ENCODE measurements at regions not wholly inside any gene's neighbourhood (a gene's known extent, or its start where the extent isn't known, plus 50 kb on each side); places are given as distances from the start of the nearest gene placed in this dataset.
"Not testable (repeated sequence)": the region's sequence is repeated elsewhere in the genome, so short reads cannot be mapped to it uniquely, and the experiment has no call there.

- Histone ChIP-seq H3K36me3 (ENCODE audit: control insufficient read depth, insufficient read depth, low read length) (no peaks in the 10 kb centered on the region), H3K4me1 (ENCODE audit: control insufficient read depth, insufficient read depth, low read length) (peaks cover 14% of the 10 kb centered on the region), H3K27me3 (ENCODE audit: control insufficient read depth, insufficient read depth, low read length) (no peaks in the 10 kb centered on the region), H3K4me3 (ENCODE audit: low read length) (no peak overlapping the region), H3K27ac (ENCODE audit: low read length) (no peak overlapping the region), H3K9me3 (replicated peaks; ENCODE audit: control insufficient read depth, low read depth, low read length) (no peaks in the 10 kb centered on the region)
- WGBS (ENCODE audit: insufficient coverage), result 72% methylated on average over 4 of the region's 10 CpGs
- peak; percentile 37 for DNase-seq
These were observed 171.1 kb upstream of the CXCL13 start for GRCh38 chr4:77434299-77435092.

DNA sequence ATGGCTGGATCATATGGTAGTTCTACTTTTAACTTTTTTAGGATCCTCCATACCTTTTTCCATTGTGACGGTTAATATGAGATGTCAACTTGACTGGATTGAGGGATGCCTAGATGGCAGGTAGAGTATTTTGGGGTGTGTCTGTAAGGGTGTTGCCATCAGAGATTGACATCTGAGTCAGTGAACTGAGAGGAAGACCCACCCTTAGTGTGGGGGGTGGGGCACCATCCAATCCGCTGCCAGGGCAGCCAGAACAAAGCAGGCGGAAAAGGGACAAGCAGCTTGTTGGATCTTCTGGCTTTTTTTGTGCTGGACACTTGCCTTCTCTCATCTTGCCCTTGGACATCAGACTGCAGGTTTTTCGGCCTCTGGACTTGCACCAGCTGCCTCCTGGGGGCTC lies 168.5 kb upstream of the CXCL13 start:
- Histone ChIP-seq H3K9me3 (replicated peaks; ENCODE audit: control insufficient read depth, low read depth, low read length) (no peaks in the 10 kb centered on the region), H3K4me3 (ENCODE audit: low read length) (no peak overlapping the region), H3K27me3 (ENCODE audit: control insufficient read depth, insufficient read depth, low read length) (no peaks in the 10 kb centered on the region), H3K4me1 (ENCODE audit: control insufficient read depth, insufficient read depth, low read length) (peaks cover 12% of the 10 kb centered on the region), H3K36me3 (ENCODE audit: control insufficient read depth, insufficient read depth, low read length) (no peaks in the 10 kb centered on the region), H3K27ac (ENCODE audit: low read length) (no peak overlapping the region)
- DNase-seq, result no peak
- 88% methylated on average over 4 of the region's 4 CpGs for WGBS (ENCODE audit: insufficient coverage)

DNA sequence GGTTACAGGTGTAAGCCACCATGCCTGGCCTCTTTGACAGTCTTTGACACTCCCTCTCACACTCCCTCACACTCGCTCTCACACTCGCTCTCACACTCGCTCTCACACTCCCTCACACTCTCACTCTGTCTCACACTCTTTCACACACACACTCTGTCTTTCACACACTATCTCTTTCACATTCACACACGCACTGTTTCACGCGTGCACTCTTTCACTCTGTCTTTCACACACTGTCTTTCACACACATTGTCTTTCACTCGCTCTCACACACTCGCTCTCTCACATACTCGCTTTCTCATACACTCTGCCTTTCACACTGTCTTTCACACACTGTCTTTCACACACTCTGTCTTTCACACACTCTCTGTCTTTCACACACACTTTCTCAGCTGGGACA lies 167.1 kb upstream of the CXCL13 start:
- no peak for DNase-seq
- Histone ChIP-seq H3K9me3 (replicated peaks; ENCODE audit: control insufficient read depth, low read depth, low read length) (no peaks in the 10 kb centered on the region), H3K27me3 (ENCODE audit: control insufficient read depth, insufficient read depth, low read length) (no peaks in the 10 kb centered on the region), H3K27ac (ENCODE audit: low read length) (no peak overlapping the region), H3K4me3 (ENCODE audit: low read length) (no peak overlapping the region), H3K4me1 (ENCODE audit: control insufficient read depth, insufficient read depth, low read length) (peaks cover 6% of the 10 kb centered on the region), H3K36me3 (ENCODE audit: control insufficient read depth, insufficient read depth, low read length) (no peaks in the 10 kb centered on the region)
- WGBS (ENCODE audit: insufficient coverage), result 97% methylated on average over 9 of the region's 9 CpGs

GRCh38 chr4:77443941-77444340 lies 161.7 kb upstream of the CXCL13 start:
- Histone ChIP-seq H3K27ac (ENCODE audit: low read length) (no peak overlapping the region), H3K27me3 (ENCODE audit: control insufficient read depth, insufficient read depth, low read length) (no peaks in the 10 kb centered on the region), H3K9me3 (replicated peaks; ENCODE audit: control insufficient read depth, low read depth, low read length) (no peaks in the 10 kb centered on the region), H3K36me3 (ENCODE audit: control insufficient read depth, insufficient read depth, low read length) (no peaks in the 10 kb centered on the region), H3K4me3 (ENCODE audit: low read length) (no peak overlapping the region), H3K4me1 (ENCODE audit: control insufficient read depth, insufficient read depth, low read length) (peaks cover 6% of the 10 kb centered on the region)
- WGBS (ENCODE audit: insufficient coverage), result no CpG with 5 or more reads among the region's 1 CpG
- peak; percentile 55 for DNase-seq

- no peak for DNase-seq
- Histone ChIP-seq H3K27me3 (ENCODE audit: control insufficient read depth, insufficient read depth, low read length) (no peaks in the 10 kb centered on the region), H3K4me1 (ENCODE audit: control insufficient read depth, insufficient read depth, low read length) (peaks cover 6% of the 10 kb centered on the region), H3K27ac (ENCODE audit: low read length) (no peak overlapping the region), H3K4me3 (ENCODE audit: low read length) (no peak overlapping the region), H3K9me3 (replicated peaks; ENCODE audit: control insufficient read depth, low read depth, low read length) (no peaks in the 10 kb centered on the region), H3K36me3 (ENCODE audit: control insufficient read depth, insufficient read depth, low read length) (no peaks in the 10 kb centered on the region)
These were observed 159.8 kb upstream of the CXCL13 start for GRCh38 chr4:77445823-77446222.

GRCh38 chr4:77446601-77447000 lies 159.0 kb upstream of the CXCL13 start:
- peak; percentile 48 for DNase-seq
- no peak overlapping the region for H3K4me3 ChIP-seq (ENCODE audit: low read length)
- WGBS (ENCODE audit: insufficient coverage), result 44% methylated on average over 1 of the region's 4 CpGs

DNA sequence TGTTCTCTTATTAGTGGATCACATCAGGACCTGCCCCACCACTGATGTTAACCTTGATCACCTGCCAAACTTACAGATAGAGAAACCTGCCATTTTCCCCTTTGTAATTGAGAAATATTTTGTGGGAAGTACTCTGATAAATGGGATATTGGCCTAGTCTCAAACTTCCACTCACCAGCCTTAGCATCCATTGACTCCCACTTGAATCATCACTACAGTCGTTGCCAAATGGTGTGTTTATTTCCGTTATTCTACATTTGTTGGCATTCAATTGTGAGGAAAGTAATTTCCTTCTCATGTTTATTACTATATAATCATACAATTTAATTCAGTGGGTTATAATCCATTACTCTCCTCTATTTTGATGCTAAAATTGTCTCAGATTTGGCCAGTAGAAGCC lies 156.4 kb upstream of the CXCL13 start:
- no peak for DNase-seq
- no peak overlapping the region for H3K27ac ChIP-seq (ENCODE audit: low read length)
- H3K36me3 ChIP-seq (ENCODE audit: control insufficient read depth, insufficient read depth, low read length), result no peaks in the 10 kb centered on the region
- no peaks in the 10 kb centered on the region for H3K9me3 ChIP-seq (replicated peaks; ENCODE audit: control insufficient read depth, low read depth, low read length)
- no peak overlapping the region for H3K4me3 ChIP-seq (ENCODE audit: low read length)
- H3K27me3 ChIP-seq (ENCODE audit: control insufficient read depth, insufficient read depth, low read length), result no peaks in the 10 kb centered on the region
- peaks cover 2% of the 10 kb centered on the region for H3K4me1 ChIP-seq (ENCODE audit: control insufficient read depth, insufficient read depth, low read length)
- no CpG with 5 or more reads among the region's 2 CpGs for WGBS (ENCODE audit: insufficient coverage)

More at GRCh38 chr4:77446601-77447000, 159.0 kb upstream of the CXCL13 start:
- Histone ChIP-seq H3K9me3 (replicated peaks; ENCODE audit: control insufficient read depth, low read depth, low read length) (no peaks in the 10 kb centered on the region), H3K27me3 (ENCODE audit: control insufficient read depth, insufficient read depth, low read length) (no peaks in the 10 kb centered on the region), H3K4me1 (ENCODE audit: control insufficient read depth, insufficient read depth, low read length) (peaks cover 6% of the 10 kb centered on the region), H3K27ac (ENCODE audit: low read length) (peak overlapping the region; percentile 1), H3K36me3 (ENCODE audit: control insufficient read depth, insufficient read depth, low read length) (no peaks in the 10 kb centered on the region)

DNA sequence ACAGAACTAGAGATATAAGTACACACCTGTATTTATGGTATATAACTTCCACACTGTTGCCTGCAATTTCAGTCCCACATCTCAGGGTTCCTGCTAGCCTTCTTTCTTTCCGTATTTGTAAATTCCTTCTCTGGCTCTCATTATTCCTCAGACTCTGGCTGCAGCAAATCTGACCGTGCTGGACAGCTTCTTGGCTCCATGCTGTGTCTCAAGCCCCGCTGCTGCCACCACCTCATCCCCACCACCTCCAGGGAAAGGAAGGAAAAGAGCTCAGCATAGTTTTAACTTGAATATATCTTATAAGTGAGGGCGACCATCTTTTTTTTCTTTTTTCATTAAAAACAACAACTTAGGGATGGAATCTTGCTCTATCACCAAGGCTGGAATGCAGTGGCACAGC lies 155.6 kb upstream of the CXCL13 start:
- Histone ChIP-seq H3K9me3 (replicated peaks; ENCODE audit: control insufficient read depth, low read depth, low read length) (no peaks in the 10 kb centered on the region), H3K36me3 (ENCODE audit: control insufficient read depth, insufficient read depth, low read length) (no peaks in the 10 kb centered on the region), H3K27me3 (ENCODE audit: control insufficient read depth, insufficient read depth, low read length) (no peaks in the 10 kb centered on the region), H3K4me3 (ENCODE audit: low read length) (no peak overlapping the region), H3K4me1 (ENCODE audit: control insufficient read depth, insufficient read depth, low read length) (peaks cover 2% of the 10 kb centered on the region), H3K27ac (ENCODE audit: low read length) (no peak overlapping the region)
- DNase-seq, result no peak
- 40% methylated on average over 1 of the region's 4 CpGs for WGBS (ENCODE audit: insufficient coverage)

GRCh38 chr4:77451530-77451929 lies 154.1 kb upstream of the CXCL13 start:
- Histone ChIP-seq H3K27me3 (ENCODE audit: control insufficient read depth, insufficient read depth, low read length) (no peaks in the 10 kb centered on the region), H3K36me3 (ENCODE audit: control insufficient read depth, insufficient read depth, low read length) (no peaks in the 10 kb centered on the region), H3K27ac (ENCODE audit: low read length) (no peak overlapping the region), H3K4me3 (ENCODE audit: low read length) (no peak overlapping the region), H3K4me1 (ENCODE audit: control insufficient read depth, insufficient read depth, low read length) (no peaks in the 10 kb centered on the region), H3K9me3 (replicated peaks; ENCODE audit: control insufficient read depth, low read depth, low read length) (no peaks in the 10 kb centered on the region)
- DNase-seq, result no peak
- no CpG with 5 or more reads among the region's 1 CpG for WGBS (ENCODE audit: insufficient coverage)

GRCh38 chr4:77452117-77452516 lies 153.5 kb upstream of the CXCL13 start:
- no CpG with 5 or more reads among the region's 5 CpGs for WGBS (ENCODE audit: insufficient coverage)
- not testable (repeated sequence) for H3K4me3 ChIP-seq (ENCODE audit: low read length); H3K9me3 ChIP-seq (replicated peaks; ENCODE audit: control insufficient read depth, low read depth, low read length); H3K4me1 ChIP-seq (ENCODE audit: control insufficient read depth, insufficient read depth, low read length); H3K27ac ChIP-seq (ENCODE audit: low read length); DNase-seq; H3K27me3 ChIP-seq (ENCODE audit: control insufficient read depth, insufficient read depth, low read length); H3K36me3 ChIP-seq (ENCODE audit: control insufficient read depth, insufficient read depth, low read length)

- Histone ChIP-seq H3K4me1 (ENCODE audit: control insufficient read depth, insufficient read depth, low read length) (no peaks in the 10 kb centered on the region), H3K4me3 (ENCODE audit: low read length) (no peak overlapping the region), H3K27ac (ENCODE audit: low read length) (no peak overlapping the region), H3K27me3 (ENCODE audit: control insufficient read depth, insufficient read depth, low read length) (no peaks in the 10 kb centered on the region), H3K36me3 (ENCODE audit: control insufficient read depth, insufficient read depth, low read length) (no peaks in the 10 kb centered on the region), H3K9me3 (replicated peaks; ENCODE audit: control insufficient read depth, low read depth, low read length) (no peaks in the 10 kb centered on the region)
- DNase-seq, result no peak
- WGBS (ENCODE audit: insufficient coverage), result 80% methylated on average over 1 of the region's 1 CpG
These were observed 151.7 kb upstream of the CXCL13 start for GRCh38 chr4:77453911-77454310.

All from muscle of leg (tissue), 3 donors.